GM19467 (cell line): ENCODE measurements at regions not wholly inside any gene's neighbourhood (a gene's known extent, or its start where the extent isn't known, plus 50 kb on each side); places are given as distances from the start of the nearest gene placed in this dataset.

Experiments used
- ATAC-seq: cut with Tn5 transposase; IDR thresholded peaks from one replicate; pipeline ENCODE4 v1.9.1; 2021; ENCODE audit warnings: mild to moderate bottlenecking, moderate library complexity; ENCODE audit not compliant: unreplicated experiment

DNA sequence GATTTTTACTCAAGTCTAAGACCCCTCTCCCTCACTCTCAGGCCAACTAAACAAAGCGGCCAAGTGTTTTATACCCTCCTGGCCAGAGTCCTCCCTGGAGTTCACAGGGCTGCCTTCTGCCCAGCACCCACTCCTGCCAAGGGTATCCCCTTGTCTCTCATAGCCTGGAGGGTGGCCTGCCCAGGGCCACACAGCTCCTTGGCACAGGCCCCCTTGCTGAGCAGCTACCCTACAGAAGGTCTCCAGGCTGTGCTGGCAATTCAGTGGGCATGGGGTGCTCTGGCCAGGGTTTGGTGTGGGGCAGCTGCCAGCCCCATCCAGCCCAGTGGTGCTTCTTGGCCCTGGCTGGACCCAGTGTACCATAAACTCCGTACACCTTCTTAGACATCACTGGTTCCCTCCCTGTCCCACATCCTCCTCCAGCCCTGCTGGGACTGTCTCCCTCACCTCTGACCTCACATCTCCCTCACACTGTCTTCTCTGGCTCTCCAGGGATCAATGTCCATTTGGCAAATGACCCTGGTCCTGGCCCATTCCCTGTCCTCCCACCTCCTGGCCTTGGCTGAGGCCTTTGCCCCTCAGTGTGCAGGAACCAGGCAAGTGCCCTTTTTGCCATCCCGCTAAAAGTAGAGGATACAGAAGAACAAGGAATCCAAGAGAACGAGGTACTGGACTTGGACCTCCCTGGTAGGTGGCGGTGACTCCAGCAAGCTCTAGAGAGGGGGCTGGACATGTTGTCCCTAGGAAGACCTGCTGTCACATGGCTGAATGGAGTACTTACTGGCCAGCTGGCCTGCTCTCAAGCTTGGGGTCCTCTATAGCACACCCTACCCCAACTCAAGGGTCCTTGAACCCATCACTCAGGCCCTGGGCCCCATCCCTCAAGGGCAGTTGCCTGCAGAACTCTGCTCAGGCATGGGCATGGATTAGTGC is 50.0 kb upstream of the TRPM1 start:
- no peak for ATAC-seq

DNA sequence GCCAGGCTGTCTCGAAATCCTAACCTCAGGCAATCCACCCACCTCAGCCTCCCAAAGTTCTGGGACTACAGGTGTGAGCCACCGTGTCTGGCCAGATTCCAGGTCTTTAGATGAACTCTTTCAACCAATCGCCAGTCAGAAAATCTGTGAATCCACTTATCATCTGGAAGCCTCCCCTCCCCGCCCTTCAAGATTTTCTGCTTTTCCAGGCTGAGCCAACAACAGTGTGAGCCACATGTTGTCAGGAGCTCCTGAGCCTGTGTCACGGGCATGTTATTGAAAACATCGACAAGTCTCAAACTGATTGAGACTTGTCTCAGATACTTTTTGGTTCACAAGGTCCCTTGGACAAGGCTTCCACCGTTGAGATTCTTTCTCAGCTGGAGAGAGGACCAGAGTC is 52.0 kb upstream of the TRPM1 start:
- no peak for ATAC-seq

DNA sequence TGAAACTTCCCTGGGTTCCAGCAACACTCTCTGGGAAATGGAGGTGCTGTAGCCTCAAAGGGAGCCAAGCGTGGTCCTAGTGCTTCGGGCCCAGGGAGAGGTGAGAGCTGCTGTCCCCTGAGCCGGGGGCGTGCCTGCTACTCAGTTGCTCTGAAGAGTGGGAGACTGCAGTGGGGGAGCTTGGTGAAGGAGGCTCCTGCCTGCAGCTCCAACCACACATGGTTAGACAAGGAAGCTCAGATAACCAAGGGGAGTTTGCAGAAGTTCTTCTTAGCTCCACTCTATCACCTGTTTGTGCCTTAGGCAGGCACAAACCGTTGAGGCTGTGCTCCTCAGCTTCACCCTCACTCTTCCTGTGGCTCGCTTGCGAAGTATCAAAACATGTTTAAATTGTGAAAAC is 53.6 kb upstream of the TRPM1 start:
- ATAC-seq: no peak

DNA sequence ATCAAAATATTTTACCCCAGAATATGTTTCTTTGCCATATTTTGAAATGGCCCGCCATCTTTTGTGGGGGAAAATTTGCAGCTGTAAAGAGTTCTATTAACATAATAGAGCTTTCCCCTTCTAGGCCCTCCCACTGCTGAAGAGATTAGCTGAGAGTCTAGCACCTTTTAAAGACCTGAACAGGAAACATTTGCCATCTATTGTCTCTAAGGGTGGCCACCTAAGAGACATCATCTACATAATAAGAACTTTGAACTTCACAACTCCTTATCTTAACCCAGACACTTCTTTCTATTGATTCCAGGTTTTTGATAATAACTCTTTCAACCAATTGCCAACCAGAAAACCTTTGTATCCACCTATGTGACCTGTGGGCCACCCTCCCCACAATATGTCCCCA is 54.7 kb upstream of the TRPM1 start:
- no peak for ATAC-seq

DNA sequence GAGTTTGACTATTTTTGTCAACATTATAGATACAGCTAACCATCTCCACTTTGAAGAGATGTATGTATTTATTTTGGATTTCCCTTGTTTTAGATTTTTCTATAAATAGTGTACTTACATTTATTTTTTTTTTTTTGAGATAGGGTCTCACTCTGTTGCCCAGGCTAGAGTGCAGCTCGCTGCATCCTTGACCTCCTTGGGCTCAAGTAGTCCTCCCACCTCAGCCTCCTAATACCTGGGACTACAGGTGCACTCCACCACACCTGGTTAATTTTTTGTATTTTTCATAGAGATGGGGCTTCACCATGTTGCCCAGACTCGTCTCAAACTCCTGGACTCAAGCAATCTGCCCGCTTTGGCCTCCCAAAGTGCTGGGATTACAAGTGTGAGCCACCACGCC is 55.3 kb upstream of the TRPM1 start:
- ATAC-seq: no peak

DNA sequence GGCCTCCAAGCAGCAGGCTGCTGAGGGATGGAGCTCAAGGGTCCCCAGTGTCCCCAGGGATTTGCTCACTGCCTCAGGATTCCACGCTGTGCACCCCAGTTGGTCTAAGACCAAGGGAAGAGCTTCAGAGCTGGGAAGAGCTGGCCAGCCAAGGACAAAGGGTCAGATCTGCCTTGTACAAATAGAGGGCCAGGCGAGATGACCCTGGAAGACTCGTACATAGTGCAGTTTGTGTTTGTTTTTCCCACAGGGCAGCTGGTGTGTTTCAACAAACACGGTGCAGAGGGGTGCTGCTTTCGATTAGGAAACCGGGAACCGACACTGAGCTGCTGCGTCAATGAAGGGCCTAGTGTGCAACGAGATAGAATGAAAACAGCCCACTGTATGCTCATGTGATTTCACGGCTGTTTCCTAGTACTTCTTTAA is 56.1 kb upstream of the TRPM1 start:
- ATAC-seq: no peak

DNA sequence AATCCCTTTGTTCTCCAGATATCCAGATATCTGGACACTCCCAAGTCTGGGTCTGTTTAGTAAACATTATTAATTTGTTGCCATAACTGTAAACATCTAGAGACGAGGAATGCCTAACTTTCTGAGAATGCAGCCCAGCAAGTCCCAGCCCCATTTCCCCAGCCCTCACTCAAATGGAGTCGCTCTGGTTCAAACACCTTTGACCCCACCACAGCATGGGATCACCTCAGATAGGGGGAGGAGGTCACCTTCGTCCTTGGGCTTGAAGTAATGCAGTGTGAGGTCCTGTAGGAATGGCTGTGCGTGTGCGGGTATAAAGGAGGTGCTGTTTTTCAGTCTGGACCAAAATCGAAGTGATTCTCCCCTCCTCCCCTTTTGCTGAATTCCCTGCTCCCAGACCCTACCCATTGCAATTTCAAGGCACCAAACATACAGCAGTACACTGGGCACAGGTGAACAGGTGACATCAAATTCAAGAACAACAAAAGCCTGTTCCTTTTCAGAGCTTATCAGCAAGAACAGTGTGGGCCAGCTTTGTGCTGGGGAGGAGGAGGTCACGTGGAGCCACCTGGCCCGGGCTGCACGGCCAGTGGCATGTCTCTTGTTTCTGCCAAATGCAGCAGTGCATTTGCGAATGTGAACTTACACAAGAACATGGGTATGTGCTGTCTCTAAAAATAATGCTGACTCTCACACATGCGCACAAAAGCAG is 57.5 kb upstream of the TRPM1 start:
- ATAC-seq: no peak

DNA sequence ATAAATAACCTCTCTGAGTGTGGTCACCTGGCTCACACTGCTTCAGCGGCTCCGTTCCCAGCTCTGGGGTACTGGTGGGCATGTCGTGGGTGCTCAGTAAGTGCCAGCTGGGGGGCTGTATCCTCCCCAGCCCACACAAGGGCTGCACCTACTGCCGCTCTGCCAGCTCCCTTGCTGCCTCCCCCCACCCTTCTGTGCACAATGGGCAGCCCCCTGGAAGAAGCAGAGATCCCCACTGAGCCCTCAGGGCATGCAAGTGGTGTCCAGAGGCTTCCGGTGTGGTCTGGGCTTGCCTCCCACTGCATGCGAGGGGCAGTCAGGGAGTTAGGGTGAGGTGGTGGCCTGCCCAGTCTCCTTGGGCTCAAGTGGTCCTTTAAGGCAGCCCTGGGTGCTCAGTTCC is 58.3 kb upstream of the TRPM1 start:
- no peak for ATAC-seq

DNA sequence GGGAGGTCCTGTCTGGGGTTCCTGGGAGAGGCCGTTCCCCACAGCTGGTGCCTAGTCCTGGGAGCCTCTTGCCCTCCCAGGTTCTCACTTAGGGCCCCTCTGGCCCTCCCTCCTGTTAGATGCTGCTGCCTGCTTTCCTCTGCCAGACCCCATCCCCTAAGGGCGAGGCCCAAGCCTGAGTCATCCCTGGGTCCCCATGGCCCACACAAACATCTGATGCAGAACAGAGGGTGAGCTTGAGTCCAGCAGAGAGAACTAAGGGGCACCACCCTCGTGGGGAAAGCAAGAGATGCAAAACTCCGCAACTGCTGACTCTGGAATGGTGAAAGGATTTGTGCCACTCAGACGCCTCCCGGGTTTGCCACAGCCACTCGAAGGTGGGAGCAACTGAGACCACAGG is 58.8 kb upstream of the TRPM1 start:
- ATAC-seq: no peak

DNA sequence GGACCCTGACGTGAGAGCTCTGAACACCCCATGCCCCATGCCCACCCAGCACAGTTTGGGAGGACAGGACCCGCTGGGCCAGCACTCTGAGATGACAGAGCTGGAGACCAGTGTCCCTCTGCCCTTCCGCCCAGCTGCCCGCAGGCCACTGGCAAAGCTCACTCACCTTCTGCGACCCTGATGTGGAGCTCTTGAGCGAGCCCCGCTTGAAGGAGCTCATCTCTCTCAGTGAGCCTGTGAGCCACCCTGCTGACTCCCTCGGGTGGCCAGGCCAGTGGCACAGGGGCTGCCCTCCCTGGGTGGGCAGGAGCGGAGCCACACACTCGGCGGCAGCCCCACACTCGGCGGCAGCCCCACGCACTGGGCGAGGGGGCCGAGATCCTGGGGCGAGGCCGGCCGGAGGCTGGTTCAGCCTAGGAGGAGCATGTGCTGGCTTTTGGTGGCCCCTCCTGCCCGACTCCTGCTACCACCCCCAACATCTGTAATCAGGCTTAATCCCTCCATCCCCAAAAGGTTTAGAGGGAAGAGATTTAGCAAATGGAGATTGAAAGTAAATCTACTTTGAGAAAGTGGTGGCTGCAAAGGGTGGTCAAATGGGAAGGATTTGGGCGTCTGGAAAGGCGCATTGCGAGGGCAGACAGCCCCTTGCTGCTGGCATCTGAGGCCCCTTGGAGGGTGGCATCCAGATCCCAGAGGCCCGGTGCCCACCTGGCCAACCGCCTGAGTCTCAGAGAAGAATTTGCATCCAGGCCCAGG is 59.4 kb upstream of the TRPM1 start:
- ATAC-seq: no peak

DNA sequence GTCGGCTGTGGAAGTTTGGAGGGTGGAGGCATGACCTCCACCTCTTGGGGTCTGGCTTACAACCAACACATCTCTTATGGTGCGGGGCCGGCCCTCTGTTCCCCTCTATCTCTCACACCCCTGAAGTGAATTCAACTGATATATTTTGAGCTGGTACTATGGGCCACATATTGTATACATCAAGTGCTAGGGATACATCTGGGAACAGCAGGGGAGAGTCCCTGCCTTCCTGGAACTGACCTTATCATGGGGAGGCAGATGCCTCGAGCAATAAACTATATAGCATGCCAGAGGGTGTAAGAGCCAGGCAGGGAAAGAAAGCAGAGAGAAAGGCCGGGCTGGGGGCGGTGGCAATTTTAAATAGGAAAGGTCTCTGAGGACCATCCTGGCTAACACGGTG is 60.4 kb upstream of the TRPM1 start:
- no peak for ATAC-seq

DNA sequence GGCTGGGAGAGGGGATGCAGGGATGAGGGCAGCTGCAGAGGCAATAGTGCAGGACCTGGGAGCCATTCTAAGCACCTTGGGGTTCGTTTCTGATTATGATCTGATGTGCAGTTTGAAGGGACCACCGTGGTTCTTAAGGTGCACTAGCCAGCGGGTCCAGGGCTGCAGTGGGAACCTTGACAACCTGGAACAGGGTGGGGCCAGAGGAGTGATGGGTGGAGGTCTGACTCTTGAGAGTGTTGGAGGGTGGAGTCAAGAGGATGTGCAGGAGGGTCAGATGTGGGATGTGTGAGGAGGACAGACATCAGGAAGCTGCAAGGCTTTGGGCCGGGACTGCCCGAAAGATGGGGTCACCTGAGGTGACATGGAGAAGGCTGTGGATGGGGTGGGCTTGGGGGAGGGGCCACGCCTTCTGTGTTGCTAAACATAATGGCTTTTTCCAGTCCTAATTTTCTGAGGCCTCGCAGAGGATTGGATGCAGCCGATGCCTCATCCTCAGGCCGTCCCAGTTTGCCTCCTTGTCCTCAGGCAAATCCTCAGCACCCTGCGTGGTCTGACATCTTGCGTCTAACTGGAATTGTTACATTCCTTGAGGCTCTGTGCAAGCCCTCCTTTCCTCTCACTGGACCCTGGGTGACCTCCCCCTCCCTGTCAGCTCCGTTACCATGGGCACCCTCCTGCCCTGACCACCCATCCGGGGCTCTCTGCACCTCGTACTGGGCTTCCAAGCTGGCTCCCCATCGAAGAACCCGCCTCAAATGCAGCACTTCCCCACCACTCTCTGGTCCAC is 61.4 kb upstream of the TRPM1 start:
- ATAC-seq: no peak

DNA sequence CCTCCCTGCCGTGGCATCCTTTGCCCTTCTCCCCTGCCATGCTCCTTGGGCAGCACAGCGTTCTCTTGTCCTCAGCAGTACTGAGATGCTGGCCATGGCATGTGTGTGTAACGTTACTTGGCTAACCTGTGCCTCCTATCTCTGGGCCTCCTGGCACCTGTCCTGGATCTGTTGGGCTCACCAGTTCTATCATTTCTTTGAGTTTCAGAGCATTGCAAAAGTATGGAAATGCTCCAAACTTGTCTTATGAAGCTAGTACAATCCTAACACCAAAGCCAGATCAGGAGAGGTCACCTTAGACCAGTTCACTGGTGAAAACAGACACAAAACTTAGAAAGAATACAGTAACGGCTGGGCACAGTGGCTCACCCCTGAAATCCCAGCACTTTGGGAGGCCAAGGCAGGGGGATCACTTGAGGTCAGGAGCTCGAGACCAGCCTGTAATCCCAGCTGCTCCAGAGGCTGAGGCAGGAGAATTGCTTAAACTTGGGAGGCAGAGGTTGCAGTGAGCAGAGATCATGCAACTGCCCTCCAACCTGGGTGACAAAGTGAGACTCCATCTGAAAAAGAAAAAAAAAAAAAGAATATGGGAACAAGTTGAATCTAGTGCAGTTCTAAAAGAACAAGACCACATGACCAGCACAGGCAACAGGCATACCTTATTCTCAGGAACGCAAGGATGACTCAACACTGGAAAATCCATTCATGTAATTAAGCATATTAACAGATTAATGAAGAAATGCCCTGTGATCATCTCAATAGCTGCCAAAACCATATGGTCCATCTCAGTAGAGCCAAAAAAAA is 62.4 kb upstream of the TRPM1 start:
- no peak for ATAC-seq

DNA sequence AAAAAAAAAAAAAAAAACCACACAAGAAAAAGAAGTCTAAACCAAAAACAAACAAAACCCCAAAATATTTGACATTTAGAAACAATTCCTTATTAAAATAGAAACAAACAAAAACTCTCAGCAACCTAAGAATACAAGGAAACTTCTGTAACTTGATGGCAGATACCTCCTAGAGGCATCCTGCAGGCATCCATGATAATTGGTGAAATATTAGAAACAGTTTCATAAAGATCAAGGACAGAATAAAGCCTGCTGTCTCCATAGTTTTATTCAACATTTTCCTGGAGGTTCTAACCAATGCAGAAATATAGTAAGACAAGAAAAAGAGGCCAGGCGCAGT is 63.0 kb upstream of the TRPM1 start:
- ATAC-seq: no peak

DNA sequence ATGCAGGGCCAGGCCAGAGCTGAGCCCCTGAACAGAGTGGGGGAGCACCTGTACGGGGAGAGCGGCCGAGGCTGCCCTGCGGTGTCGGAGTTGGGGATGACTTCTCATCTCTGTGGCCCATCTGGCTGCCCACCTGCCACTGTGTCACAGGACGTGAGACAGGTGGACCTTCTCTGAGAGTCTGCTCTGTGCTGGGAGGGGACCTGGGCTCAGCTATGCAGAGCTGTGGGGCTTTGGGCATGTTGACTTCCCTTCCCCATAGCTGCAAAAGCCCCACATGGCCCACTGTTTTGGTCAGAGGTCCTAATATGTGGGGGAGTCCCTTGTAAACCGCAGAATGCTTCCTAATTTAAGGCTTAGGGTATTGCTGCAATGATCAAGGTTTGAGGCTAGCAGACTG is 68.0 kb upstream of the TRPM1 start:
- ATAC-seq: no peak

DNA sequence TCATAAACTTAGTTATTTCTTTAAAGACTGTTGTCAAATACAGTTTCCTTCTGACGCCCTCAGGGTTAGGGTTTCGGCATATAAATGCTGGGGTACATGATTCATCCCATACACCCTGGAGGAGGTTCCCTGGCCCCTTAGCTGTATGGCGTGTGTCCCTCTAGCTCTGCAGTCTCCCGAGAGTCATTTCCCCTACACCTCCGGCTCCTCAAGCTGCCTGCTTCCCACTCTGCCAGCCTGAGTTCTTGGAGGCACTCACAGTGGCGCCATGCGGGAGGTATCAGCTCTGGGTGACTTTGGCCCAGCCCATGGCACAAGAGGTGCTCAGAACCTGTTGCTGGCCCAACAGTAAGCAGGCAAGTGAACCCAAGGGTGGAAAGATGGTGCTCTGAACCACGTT is 70.2 kb upstream of the TRPM1 start:
- no peak for ATAC-seq

DNA sequence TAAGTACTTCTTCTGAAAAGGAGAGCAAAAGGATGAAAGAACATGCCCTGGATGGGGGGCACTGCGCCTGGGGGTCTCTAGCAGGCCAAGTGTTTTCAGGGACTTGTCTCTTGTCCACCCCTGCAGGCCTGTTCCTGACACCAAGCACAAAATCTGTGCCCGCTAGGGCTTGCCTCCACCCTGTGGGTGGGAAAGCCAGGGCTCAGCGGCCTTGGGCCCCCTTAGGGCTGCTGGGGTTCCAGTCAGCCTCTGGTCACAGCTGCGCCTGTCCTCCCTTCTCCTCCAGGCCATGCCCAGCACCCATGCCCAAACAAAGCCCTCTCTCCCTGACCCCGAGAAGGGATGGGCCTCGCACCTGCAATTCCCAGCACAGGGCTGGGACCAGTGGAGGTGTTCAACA is 71.1 kb upstream of the TRPM1 start:
- ATAC-seq: no peak

DNA sequence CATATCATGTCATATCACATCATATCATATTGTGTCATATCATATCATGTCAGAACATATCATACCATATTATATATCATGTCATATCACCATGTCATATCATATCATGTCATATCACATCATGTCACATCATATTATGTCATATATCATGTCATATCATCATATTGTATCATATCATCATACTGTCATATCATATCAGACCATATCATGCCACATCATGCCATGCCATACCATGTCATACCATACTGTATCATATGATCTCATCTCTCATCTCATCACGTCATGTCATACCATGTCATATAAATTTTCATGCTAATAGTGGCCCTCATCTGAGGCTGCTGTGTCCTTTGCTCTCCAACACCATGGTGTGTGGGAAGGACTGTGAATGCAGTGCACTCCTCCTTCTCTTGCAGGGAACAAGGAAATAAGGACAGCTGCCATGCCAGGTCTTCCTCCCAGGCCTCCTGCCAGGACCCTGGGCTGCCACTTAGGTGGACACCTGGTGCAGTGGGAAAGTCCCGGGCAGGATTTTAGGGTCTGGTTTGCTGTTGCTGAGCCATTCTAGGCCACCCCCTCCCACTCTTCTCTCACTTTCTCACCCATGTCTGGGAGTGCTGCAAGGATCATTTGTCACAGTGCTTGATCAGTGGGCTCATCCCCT is 72.4 kb upstream of the TRPM1 start:
- ATAC-seq: no peak

DNA sequence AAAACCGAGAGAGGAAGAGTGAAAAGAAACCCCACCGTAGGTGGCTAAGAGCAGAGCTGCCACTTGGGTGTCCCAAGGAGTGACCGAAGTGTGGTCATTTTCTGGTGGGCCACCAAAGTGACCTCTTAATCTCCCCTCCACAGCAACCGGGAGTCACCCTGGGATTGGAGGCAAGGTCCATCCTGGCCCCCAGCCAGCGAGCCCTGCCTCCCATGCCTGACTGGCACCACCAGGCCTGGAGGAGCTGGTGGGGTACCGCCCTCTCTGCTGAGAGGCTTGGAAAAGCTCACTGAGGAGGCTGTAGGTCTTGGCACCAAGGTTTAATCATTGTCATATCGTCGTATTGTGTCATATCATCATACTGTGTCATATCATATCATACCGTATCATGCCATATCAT is 74.0 kb upstream of the TRPM1 start:
- ATAC-seq: no peak

DNA sequence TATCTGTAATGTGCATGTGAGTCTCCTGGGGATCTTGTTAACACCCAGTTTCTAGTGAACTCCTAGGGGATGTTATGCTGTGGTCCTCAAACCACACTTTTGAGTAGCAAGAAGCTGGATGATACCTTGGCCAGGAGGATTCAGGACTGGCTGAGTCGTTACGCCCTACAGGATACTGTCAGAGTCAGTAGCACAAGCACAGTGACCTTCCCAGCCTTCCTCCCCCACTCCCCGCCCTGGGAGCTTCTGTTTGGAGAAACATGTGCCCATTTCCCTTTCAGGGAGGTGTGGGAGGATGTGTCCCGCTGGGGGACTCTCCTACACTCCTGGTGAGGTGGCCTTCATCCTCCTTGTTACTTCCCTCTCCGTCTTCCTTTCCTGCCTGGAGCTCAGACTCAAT is 76.4 kb upstream of the TRPM1 start:
- ATAC-seq: no peak
